H1 (cell line): ENCODE measurements at regions not wholly inside any gene's neighbourhood (a gene's known extent, or its start where the extent isn't known, plus 50 kb on each side); places are given as distances from the start of the nearest gene placed in this dataset.

Experiments used
- CTCF ChIA-PET: fragments of 300-600 bp; sonication (Branson Sonifier 250); formaldehyde crosslinking; loops from one replicate; lab custom pipeline; 2021; ENCODE audit not compliant: partially characterized antibody; lab: Charles Lee
- POLR2A ChIA-PET: fragments of 300-600 bp; sonication (Branson Sonifier 250); formaldehyde crosslinking; loops from one replicate; lab custom pipeline; 2021; ENCODE audit warnings: inconsistent platforms; ENCODE audit not compliant: partially characterized antibody; lab: Charles Lee
- DNase-seq, 2 experiments: peaks; one replicate each; pipeline versions ENCODE4 v3.0.0 to v3.0.0-alpha.2; 2010 to 2022; ENCODE audit warnings: low spot score in 2 of 2, low read depth in 1 of 2, mixed read lengths in 1 of 2
- FAIRE-seq: peaks from 2 replicates; lab custom pipeline; 2011; peaks lifted over from hg19 to GRCh38; lab: Jason Lieb, UNC
- H2AFZ ChIP-seq: 2 replicates; pipeline ENCODE4 v1.8.1; 2012; ENCODE audit warnings: low read length, inconsistent platforms
- H2AK5ac ChIP-seq: 2 replicates; pipeline ENCODE4 v1.6.1; 2013; ENCODE audit warnings: low read depth, low read length
- H2BK120ac ChIP-seq: replicated peaks from 2 replicates; pipeline ENCODE3; 2013; ENCODE audit warnings: low read depth, low read length, inconsistent platforms
- H2BK12ac ChIP-seq: 2 replicates; pipeline ENCODE4 v1.6.1; 2013; ENCODE audit warnings: low read depth, low read length
- H2BK15ac ChIP-seq: 2 replicates; pipeline ENCODE4 v1.6.1; 2013; ENCODE audit warnings: low read length
- H2BK20ac ChIP-seq: 2 replicates; pipeline ENCODE4 v1.6.1; 2013; ENCODE audit warnings: low read length
- H2BK5ac ChIP-seq: 2 replicates; pipeline ENCODE4 v1.6.1; 2013; ENCODE audit warnings: low read depth, low read length
- H3K14ac ChIP-seq: 2 replicates; pipeline ENCODE4 v1.6.1; 2013; ENCODE audit warnings: inconsistent platforms; ENCODE audit not compliant: insufficient read length
- H3K18ac ChIP-seq: 2 replicates; pipeline ENCODE4 v1.6.1; 2013; ENCODE audit warnings: low read length; ENCODE audit errors: extremely low read depth
- H3K23ac ChIP-seq: 2 replicates; pipeline ENCODE4 v1.6.1; 2013; ENCODE audit warnings: inconsistent platforms; ENCODE audit not compliant: insufficient read length
- H3K23me2 ChIP-seq: 2 replicates; pipeline ENCODE4 v1.6.1; 2013; ENCODE audit warnings: low read depth, low read length
- H3K27ac ChIP-seq: 2 replicates; pipeline ENCODE4 v1.6.1; 2011; ENCODE audit warnings: low read depth, low read length, inconsistent platforms
- H3K27me3 ChIP-seq, 4 experiments: replicated peaks in 1 of 4; 1 replicate in 1 of 4; 2 replicates in 3 of 4; pipeline versions ENCODE4 v1.6.1 to v1.8.1; 2011 to 2013; ENCODE audit warnings: low read length in 3 of 4, mild to moderate bottlenecking in 3 of 4, inconsistent platforms in 2 of 4, mixed read lengths in 2 of 4, moderate library complexity in 1 of 4; ENCODE audit not compliant: control insufficient read depth in 3 of 4, insufficient read depth in 3 of 4; ENCODE audit errors: extremely low read depth in 1 of 4
- H3K36me3 ChIP-seq, 4 experiments: 2 replicates each; pipeline versions ENCODE4 v1.6.1 to v1.8.1; 2011 to 2013; ENCODE audit warnings: mild to moderate bottlenecking in 4 of 4, low read length in 3 of 4, moderate library complexity in 2 of 4, control low read depth in 1 of 4, inconsistent platforms in 1 of 4; ENCODE audit not compliant: insufficient read depth in 4 of 4, control insufficient read depth in 2 of 4
- H3K4ac ChIP-seq: replicated peaks from 2 replicates; pipeline ENCODE3; 2013; ENCODE audit warnings: low read length, low read depth, mixed read lengths, inconsistent platforms; ENCODE audit not compliant: insufficient read length
- H3K4me1 ChIP-seq, 4 experiments: replicated peaks in 1 of 4; 1 replicate in 1 of 4; 2 replicates in 3 of 4; pipeline versions ENCODE4 v1.6.1 to v1.8.1; 2011 to 2013; ENCODE audit warnings: low read length in 3 of 4, inconsistent platforms in 2 of 4, mixed read lengths in 1 of 4; ENCODE audit not compliant: insufficient read depth in 4 of 4, control insufficient read depth in 3 of 4
- H3K4me2 ChIP-seq, 2 experiments: 2 replicates each; pipeline versions ENCODE4 v1.6.1 to v1.8.1; 2011 to 2013; ENCODE audit warnings: low read depth in 2 of 2, low read length in 2 of 2, control low read depth in 1 of 2, inconsistent platforms in 1 of 2, mild to moderate bottlenecking in 1 of 2; ENCODE audit not compliant: insufficient read depth in 1 of 2
- H3K4me3 ChIP-seq, 4 experiments: fragments of 200-600, 300-600 bp in 1 of 4; sonication (generic), shearing (Covaris generic), sonication (Bioruptor Twin) in 1 of 4; 2 replicates each; pipeline versions ENCODE4 v1.5.1 to v1.8.1; 2011 to 2016; ENCODE audit warnings: low read length in 4 of 4, low read depth in 3 of 4, control low read depth in 2 of 4, inconsistent platforms in 2 of 4, mild to moderate bottlenecking in 2 of 4, mixed read lengths in 1 of 4, moderate library complexity in 1 of 4; ENCODE audit not compliant: insufficient read depth in 2 of 4; ENCODE audit errors: extremely low read depth in 1 of 4
- H3K56ac ChIP-seq: replicated peaks from 2 replicates; pipeline ENCODE3; 2013; ENCODE audit warnings: low read depth, mild to moderate bottlenecking, mixed read lengths, low read length, inconsistent platforms; ENCODE audit not compliant: insufficient read length
- H3K79me1 ChIP-seq: 2 replicates; pipeline ENCODE4 v1.6.1; 2013; ENCODE audit warnings: low read depth, low read length, control low read depth
- H3K79me2 ChIP-seq, 2 experiments: 2 replicates each; pipeline versions ENCODE4 v1.6.1 to v1.8.1; 2012 to 2013; ENCODE audit warnings: low read length in 2 of 2, mild to moderate bottlenecking in 2 of 2, inconsistent platforms in 1 of 2; ENCODE audit not compliant: insufficient read depth in 2 of 2, control insufficient read depth in 1 of 2
- H3K9ac ChIP-seq, 4 experiments: replicated peaks in 1 of 4; 1 replicate in 1 of 4; 2 replicates in 3 of 4; pipeline versions ENCODE4 v1.6.1 to v1.8.1; 2011 to 2013; ENCODE audit warnings: low read depth in 3 of 4, low read length in 3 of 4, control low read depth in 2 of 4, mild to moderate bottlenecking in 2 of 4, moderate library complexity in 2 of 4, inconsistent platforms in 1 of 4; ENCODE audit errors: extremely low read depth in 1 of 4
- H3K9me3 ChIP-seq, 2 experiments: 2 replicates each; pipeline versions ENCODE4 v1.6.1 to v1.8.1; 2012 to 2013; ENCODE audit warnings: mild to moderate bottlenecking in 2 of 2, moderate library complexity in 2 of 2, control low read depth in 1 of 2, inconsistent platforms in 1 of 2, low read depth in 1 of 2, low read length in 1 of 2, mixed read lengths in 1 of 2; ENCODE audit not compliant: insufficient read depth in 2 of 2
- H4K20me1 ChIP-seq, 2 experiments: replicated peaks in 1 of 2; 2 replicates each; pipeline versions ENCODE3 to v1.8.1; 2011 to 2013; ENCODE audit warnings: inconsistent platforms in 2 of 2, low read length in 2 of 2, mild to moderate bottlenecking in 1 of 2; ENCODE audit not compliant: insufficient read depth in 2 of 2, control insufficient read depth in 1 of 2
- H4K5ac ChIP-seq: 2 replicates; pipeline ENCODE4 v1.6.1; 2013; ENCODE audit warnings: low read length, low read depth, mixed read lengths, inconsistent platforms; ENCODE audit not compliant: insufficient read length
- H4K8ac ChIP-seq: 2 replicates; pipeline ENCODE4 v1.8.0; 2013; ENCODE audit warnings: mild to moderate bottlenecking, moderate library complexity, low read length, inconsistent platforms; ENCODE audit not compliant: insufficient read depth; ENCODE audit errors: extremely low read depth
- H4K91ac ChIP-seq: replicated peaks from 2 replicates; pipeline ENCODE3; 2013; ENCODE audit warnings: low read length, mixed read lengths, inconsistent platforms; ENCODE audit not compliant: insufficient read length
- BCL11A ChIP-seq, 2 experiments: IDR thresholded peaks; one replicate each; pipeline ENCODE4 v1.6.1; 2011; ENCODE audit warnings: low read depth in 2 of 2, low read length in 2 of 2, mild to moderate bottlenecking in 2 of 2
- CHD1 ChIP-seq: IDR thresholded peaks from 2 replicates; pipeline ENCODE4 v1.6.1; 2012; ENCODE audit warnings: low read depth, low read length, improper control_type of control experiment
- CREB1 ChIP-seq: IDR thresholded peaks from 2 replicates; pipeline ENCODE4 v1.6.1; 2012; ENCODE audit warnings: inconsistent platforms
- EP300 ChIP-seq, 2 experiments: IDR thresholded peaks; 1 replicate in 1 of 2; 2 replicates in 1 of 2; pipeline ENCODE4 v1.6.1; 2011 to 2012; ENCODE audit warnings: low read depth in 2 of 2, low read length in 2 of 2, mild to moderate bottlenecking in 2 of 2, borderline replicate concordance in 1 of 2, inconsistent platforms in 1 of 2, moderate library complexity in 1 of 2
- FOSL1 ChIP-seq: IDR thresholded peaks from 2 replicates; pipeline ENCODE4 v1.6.1; 2011; ENCODE audit warnings: mild to moderate bottlenecking, low read depth, low read length, moderate library complexity; ENCODE audit not compliant: insufficient read depth
- MAFK ChIP-seq: IDR thresholded peaks from 2 replicates; pipeline ENCODE4 v1.6.1; 2012; ENCODE audit warnings: low read depth, mild to moderate bottlenecking, improper control_type of control experiment, low read length
- NRF1 ChIP-seq: IDR thresholded peaks from 2 replicates; pipeline ENCODE4 v1.6.1; 2011; ENCODE audit warnings: mild to moderate bottlenecking, low read depth, low read length, improper control_type of control experiment
- POU5F1 ChIP-seq: IDR thresholded peaks from 2 replicates; pipeline ENCODE4 v1.6.1; 2011; ENCODE audit warnings: low read depth, mild to moderate bottlenecking, low read length, moderate library complexity
- SIRT6 ChIP-seq: IDR thresholded peaks from one replicate; pipeline ENCODE4 v1.7.1; 2012; ENCODE audit warnings: low read length, inconsistent platforms
- SUZ12 ChIP-seq: fragments of 200-600 bp; sonication (generic); IDR thresholded peaks from 2 replicates; pipeline ENCODE4 v1.6.1; 2012; ENCODE audit warnings: mild to moderate bottlenecking, inconsistent platforms, low read length, moderate library complexity, mixed read lengths
- TEAD4 ChIP-seq: IDR thresholded peaks from 2 replicates; pipeline ENCODE4 v1.6.1; 2012; ENCODE audit warnings: low read depth, low read length, inconsistent platforms, mixed read lengths
- YY1 ChIP-seq: IDR thresholded peaks from 2 replicates; pipeline ENCODE4 v1.6.1; 2011; ENCODE audit warnings: low read depth, mild to moderate bottlenecking, low read length
- ZNF274 ChIP-seq: IDR thresholded peaks from 2 replicates; pipeline ENCODE4 v1.7.0; 2012; ENCODE audit warnings: low read length, borderline replicate concordance; ENCODE audit errors: extremely low read depth
- WGBS, 2 experiments: shearing (Covaris generic) in 1 of 2; methylation state at CpG; one replicate each; pipeline versions ENCODE4 v1.1.6 to v1.1.7; 2013 to 2015; ENCODE audit warnings: low lambda C conversion rate in 2 of 2, mixed read lengths in 2 of 2, inconsistent platforms in 1 of 2, low coverage in 1 of 2, missing lambda C conversion rate in 1 of 2; ENCODE audit not compliant: insufficient replicate concordance in 2 of 2, insufficient coverage in 1 of 2, insufficient read length in 1 of 2; ENCODE audit errors: extremely low coverage in 1 of 2, missing lambda C conversion rate in 1 of 2; 5-methylcytosine and 5-hydroxymethylcytosine counted together
- TF ChIP-seq, protein P1 (sequence below), 3 experiments: IDR thresholded peaks; 1 replicate in 2 of 3; 2 replicates in 1 of 3; pipeline versions ENCODE4 v1.5.1 to v1.6.1; 2011; ENCODE audit warnings: low read length in 3 of 3, mild to moderate bottlenecking in 3 of 3, inconsistent platforms in 2 of 3, low read depth in 1 of 3, moderate library complexity in 1 of 3; ENCODE audit not compliant: insufficient read depth in 1 of 3; ENCODE audit errors: control extremely low read depth in 1 of 3

DNA sequence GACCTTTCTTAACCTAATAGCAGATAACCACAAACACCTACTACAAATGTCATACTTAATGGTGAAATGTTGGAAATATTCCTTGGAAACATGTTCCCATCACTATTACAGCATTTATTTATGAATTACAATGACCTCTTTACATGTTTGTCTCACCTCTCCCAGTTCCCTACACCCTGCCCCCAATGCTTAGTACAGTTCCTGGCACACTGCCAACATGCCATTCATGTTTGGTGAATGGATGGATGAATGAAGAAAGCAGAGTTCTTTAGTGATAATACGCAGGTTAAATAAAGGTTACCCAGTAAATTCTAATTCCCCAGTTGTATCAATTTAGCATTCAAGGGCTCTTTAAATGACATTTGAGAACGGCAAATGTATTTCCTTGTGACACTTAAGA, 259.9 kb upstream of the ATP11B start:
- 91% methylated on average over 2 of the region's 2 CpGs; no CpG with 5 or more reads in 1 of the 2 experiments for WGBS, 2 experiments
- no peak for TF ChIP-seq NRF1
- TF ChIP-seq CHD1, result no peak
- TF ChIP-seq SUZ12, result no peak
- no peak for TF ChIP-seq YY1
- no peak for TF ChIP-seq SIRT6
- TF ChIP-seq CREB1, result no peak
- TF ChIP-seq BCL11A (IDR thresholded peaks at IDR 0.05; ENCODE audit: low read depth in 2 of 2, low read length in 2 of 2), result no peak
- TF ChIP-seq, protein P1, sequence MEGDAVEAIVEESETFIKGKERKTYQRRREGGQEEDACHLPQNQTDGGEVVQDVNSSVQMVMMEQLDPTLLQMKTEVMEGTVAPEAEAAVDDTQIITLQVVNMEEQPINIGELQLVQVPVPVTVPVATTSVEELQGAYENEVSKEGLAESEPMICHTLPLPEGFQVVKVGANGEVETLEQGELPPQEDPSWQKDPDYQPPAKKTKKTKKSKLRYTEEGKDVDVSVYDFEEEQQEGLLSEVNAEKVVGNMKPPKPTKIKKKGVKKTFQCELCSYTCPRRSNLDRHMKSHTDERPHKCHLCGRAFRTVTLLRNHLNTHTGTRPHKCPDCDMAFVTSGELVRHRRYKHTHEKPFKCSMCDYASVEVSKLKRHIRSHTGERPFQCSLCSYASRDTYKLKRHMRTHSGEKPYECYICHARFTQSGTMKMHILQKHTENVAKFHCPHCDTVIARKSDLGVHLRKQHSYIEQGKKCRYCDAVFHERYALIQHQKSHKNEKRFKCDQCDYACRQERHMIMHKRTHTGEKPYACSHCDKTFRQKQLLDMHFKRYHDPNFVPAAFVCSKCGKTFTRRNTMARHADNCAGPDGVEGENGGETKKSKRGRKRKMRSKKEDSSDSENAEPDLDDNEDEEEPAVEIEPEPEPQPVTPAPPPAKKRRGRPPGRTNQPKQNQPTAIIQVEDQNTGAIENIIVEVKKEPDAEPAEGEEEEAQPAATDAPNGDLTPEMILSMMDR (IDR thresholded peaks at IDR 0.05; ENCODE audit: control extremely low read depth in 1 of 3, insufficient read depth in 1 of 3, low read depth in 1 of 3, low read length in 3 of 3), result no peak
- TF ChIP-seq ZNF274, result no peak
- TF ChIP-seq MAFK, result no peak
- no peak for TF ChIP-seq EP300 (IDR thresholded peaks at IDR 0.05; ENCODE audit: borderline replicate concordance in 1 of 2, low read depth in 2 of 2, low read length in 2 of 2)
- TF ChIP-seq TEAD4, result no peak
- no peak for TF ChIP-seq FOSL1
- no peak for TF ChIP-seq POU5F1

More for the DNA sequence above, 259.9 kb upstream of the ATP11B start:
- Histone ChIP-seq H3K23ac (no peak overlapping the region), H3K4ac (no peak overlapping the region), H3K27me3 (no peaks in the 10 kb centered on the region), H3K18ac (no peak overlapping the region), H3K14ac (no peak overlapping the region), H3K79me2 (no peaks in the 10 kb centered on the region), H3K4me1 (peaks cover 0 to 5% (median 3%) of the 10 kb centered on the region in 4 experiments; a peak in 2 of 7 replicates), H2AK5ac (no peak overlapping the region), H2BK20ac (no peak overlapping the region), H4K91ac (no peak overlapping the region), H3K4me2 (no peak overlapping the region), H3K56ac (no peak overlapping the region), H2AFZ (no peak overlapping the region), H3K9me3 (no peaks in the 10 kb centered on the region), H3K4me3 (no peak overlapping the region), H3K23me2 (no peaks in the 10 kb centered on the region), H4K5ac (no peak overlapping the region), H4K8ac (no peak overlapping the region), H2BK5ac (no peak overlapping the region), H3K79me1 (no peaks in the 10 kb centered on the region), H3K27ac (no peak overlapping the region), H2BK120ac (no peak overlapping the region), H4K20me1 (peaks cover 0 to 1% of the 10 kb centered on the region in 2 experiments), H2BK12ac (no peak overlapping the region), H3K36me3 (no peaks in the 10 kb centered on the region), H2BK15ac (no peak overlapping the region), H3K9ac (no peak overlapping the region)
- ChIA-PET POLR2A (no interaction called here), CTCF (no interaction called here)
- FAIRE-seq (no peak), DNase-seq (no peak)
